Fibroblast of pulmonary artery (primary cell): ENCODE measurements at regions not wholly inside any gene's neighbourhood (a gene's known extent, or its start where the extent isn't known, plus 50 kb on each side); places are given as distances from the start of the nearest gene placed in this dataset.

Source experiments
- DNase-seq: peaks from one replicate; pipeline ENCODE4 v3.0.0-alpha.2; 2010; ENCODE audit warnings: low read depth
- H3K4me3 ChIP-seq: replicated peaks from 2 replicates; pipeline ENCODE4 v1.5.1; 2011; ENCODE audit warnings: low read depth, mild to moderate bottlenecking, control low read depth, low read length, moderate library complexity
- CTCF ChIP-seq: IDR thresholded peaks from 2 replicates; pipeline ENCODE4 v1.5.1; 2011; ENCODE audit warnings: mild to moderate bottlenecking, control low read depth, low read length, inconsistent platforms; ENCODE audit errors: missing control alignments

GRCh38 chr10:131810036-131810804 lies 90.6 kb upstream of the PPP2R2D start:
- TF ChIP-seq CTCF: no peak
- DNase-seq: no peak
- no peak overlapping the region for H3K4me3 ChIP-seq

GRCh38 chr10:131810805-131811629 lies 89.8 kb upstream of the PPP2R2D start:
- DNase-seq: no peak
- no peak overlapping the region for H3K4me3 ChIP-seq
- TF ChIP-seq CTCF: no peak

- TF ChIP-seq CTCF: no peak
- DNase-seq: no peak
Observed at GRCh38 chr10:131811630-131812403, 89.0 kb upstream of the PPP2R2D start.

GRCh38 chr10:131812736-131813604 lies 87.8 kb upstream of the PPP2R2D start:
- DNase-seq: no peak
- no peak overlapping the region for H3K4me3 ChIP-seq
- TF ChIP-seq CTCF: no peak

More at GRCh38 chr10:131811630-131812403, 89.0 kb upstream of the PPP2R2D start:
- no peak overlapping the region for H3K4me3 ChIP-seq

- no peak for DNase-seq
- no peak overlapping the region for H3K4me3 ChIP-seq
- TF ChIP-seq CTCF: no peak
Observed at GRCh38 chr10:131814567-131815265, 86.1 kb upstream of the PPP2R2D start.
